NCI-H1930 (cell line): ENCODE measurements at regions not wholly inside any gene's neighbourhood (a gene's known extent, or its start where the extent isn't known, plus 50 kb on each side); places are given as distances from the start of the nearest gene placed in this dataset.

Experiments
- DNase-seq, 2 experiments: peaks; one replicate each; lab custom pipeline; 2025; lab: John Stamatoyannopoulos, UW

DNA sequence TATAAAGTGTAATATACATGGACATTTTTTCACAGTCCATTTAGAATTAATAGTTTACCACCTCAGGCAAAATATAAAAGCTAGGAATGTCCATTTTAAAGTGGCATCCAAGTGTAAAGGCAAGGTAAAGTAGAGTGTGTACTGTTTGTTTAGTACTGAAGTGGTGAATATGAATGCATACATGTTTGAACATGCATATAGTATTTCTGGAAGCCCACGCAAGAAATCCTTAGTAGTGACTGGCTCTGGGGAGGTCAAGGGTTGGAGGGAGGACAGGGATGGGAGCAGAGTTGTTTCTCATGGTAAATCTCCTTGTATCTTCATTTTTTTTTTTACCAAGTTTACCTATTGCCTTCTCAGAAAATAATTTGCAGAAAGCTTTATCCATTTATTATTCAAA is 129.2 kb downstream of the UNC5CL start:
- DNase-seq = no peak

DNA sequence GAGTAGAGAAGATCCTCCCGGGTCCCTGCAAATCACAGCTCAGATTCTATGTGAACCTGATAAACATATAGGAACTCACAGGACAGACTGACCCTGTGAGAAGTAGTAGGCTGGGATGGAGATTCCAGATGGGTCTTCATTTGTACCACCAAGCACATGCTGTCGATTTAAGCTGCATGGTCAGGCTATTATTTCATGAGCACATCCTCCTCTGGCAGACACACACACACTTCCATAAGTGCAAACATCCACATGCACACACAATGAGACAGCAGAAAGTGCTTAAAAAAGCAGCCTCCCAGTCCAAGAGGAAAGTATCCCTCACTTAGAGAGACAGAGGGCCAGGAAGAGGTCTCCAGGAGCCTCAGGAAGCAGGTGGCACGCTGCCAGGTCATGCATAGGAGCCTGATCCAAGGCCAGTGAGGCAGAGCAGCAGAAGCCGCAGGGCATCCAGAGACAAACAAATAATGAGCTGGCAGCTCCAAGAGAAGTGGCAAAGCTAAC is 131.8 kb downstream of the UNC5CL start:
- no peak for DNase-seq

DNA sequence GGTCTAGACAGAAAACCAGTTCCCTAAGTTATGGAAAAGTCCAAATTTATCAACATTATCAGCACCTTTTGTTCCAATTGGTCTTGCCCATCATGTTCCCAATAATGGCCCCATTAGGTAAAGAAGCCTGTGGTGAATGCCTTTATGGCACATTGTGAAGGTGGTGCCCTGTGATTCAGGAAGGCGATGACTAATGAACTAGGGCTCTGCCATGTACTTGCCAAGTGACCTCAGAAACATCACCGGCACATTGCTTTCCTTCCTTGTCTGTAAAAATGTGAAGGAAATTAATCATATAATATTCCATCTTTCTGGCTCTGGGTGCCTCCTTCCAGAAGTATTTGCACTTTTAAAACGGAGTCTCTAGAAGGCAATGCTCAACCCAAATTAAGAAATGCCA is 132.3 kb downstream of the UNC5CL start:
- no peak for DNase-seq

DNA sequence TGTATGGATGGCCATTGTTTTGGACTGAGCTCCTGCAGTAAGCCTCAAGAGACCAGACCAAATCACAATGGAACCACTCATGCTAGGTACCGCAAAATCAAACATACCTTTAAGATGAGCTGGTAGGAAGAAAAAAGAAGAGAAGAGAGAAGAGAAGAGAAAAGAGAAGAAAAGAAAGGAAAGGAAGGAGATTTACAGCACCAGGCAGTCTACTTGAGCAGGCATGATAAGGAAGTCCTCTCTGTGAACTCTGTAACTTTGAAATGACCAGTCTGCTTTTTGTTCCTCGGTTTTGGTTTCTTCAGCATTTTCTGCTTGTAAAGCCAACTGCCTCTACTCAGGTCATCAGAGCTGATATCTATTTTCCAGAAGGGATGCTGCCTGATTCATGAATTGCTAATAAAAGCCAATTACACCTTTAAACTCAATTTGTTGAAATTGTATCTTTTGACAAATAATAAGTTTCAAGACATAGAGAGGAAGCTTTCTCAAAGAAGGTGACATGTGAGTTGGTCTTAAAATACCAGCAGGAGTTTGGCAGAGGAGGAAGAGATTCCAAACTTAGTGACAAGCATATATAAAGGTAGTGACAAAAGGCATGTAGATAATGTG is 134.3 kb downstream of the UNC5CL start:
- no peak for DNase-seq

GRCh38 chr6:40903456-40903855 is 135.6 kb downstream of the UNC5CL start:
- DNase-seq = no peak

DNA sequence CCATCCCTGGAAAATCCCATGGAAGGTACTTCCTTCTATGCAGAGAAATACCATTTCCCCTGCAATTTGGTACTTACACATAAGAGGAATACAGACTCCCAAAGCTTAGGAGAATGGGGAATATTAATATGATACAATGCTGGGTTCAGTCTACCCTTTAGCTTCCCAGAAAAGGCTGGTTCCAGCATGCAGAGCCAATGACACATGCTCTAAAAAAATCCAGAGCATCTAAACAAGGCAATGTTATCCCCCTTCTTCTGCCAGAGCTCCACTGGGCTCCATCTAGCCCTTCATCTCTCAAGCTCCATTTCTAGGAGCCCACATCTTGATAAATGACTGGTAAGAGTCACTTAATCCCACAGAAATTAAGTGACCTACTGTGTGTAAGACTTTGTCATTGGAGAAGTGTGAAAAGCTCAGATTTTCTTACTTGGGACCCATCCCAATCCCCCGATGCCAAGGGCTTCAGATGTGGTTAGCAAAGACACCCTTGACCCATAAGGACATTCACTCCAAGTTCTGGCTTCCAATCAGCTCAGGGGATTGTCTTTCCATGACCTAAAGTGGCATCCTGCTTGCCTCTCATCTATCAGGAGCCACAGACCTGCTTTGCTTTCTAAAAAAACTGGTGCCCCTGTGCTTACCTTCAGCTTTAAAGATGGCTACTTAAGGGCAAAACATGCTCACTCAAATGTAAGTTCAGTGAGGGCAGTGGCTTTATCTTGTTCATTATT is 137.5 kb downstream of the UNC5CL start:
- no peak for DNase-seq

DNA sequence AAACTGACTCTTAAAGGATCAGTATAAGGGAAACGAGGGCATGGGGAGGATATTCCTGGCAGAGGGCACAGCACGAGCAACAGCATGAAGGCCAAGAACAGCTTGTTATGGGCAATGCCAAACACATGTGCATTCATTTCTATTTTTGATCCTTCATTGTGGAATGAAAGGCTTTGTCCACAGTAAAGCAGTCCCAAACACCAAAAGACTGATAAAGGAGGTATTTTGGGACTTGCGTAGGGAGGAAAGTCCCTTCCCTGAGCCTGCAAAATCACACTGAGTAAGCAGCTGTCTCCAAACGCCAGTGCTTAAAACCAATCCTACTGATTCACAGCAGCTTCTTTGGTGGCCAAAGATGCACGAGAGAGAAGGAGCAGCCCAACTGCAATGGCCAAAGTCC is 138.2 kb downstream of the UNC5CL start:
- no peak for DNase-seq

- DNase-seq = no peak
Measured at GRCh38 chr6:40899684-40900155, 139.3 kb downstream of the UNC5CL start.

- no peak for DNase-seq
Measured at GRCh38 chr6:40898073-40898472, 140.9 kb downstream of the UNC5CL start.

- DNase-seq = no peak
Measured at GRCh38 chr6:40897390-40898003, 141.5 kb downstream of the UNC5CL start.

- no peak for DNase-seq
Measured at GRCh38 chr6:40896696-40897095, 142.3 kb downstream of the UNC5CL start.

DNA sequence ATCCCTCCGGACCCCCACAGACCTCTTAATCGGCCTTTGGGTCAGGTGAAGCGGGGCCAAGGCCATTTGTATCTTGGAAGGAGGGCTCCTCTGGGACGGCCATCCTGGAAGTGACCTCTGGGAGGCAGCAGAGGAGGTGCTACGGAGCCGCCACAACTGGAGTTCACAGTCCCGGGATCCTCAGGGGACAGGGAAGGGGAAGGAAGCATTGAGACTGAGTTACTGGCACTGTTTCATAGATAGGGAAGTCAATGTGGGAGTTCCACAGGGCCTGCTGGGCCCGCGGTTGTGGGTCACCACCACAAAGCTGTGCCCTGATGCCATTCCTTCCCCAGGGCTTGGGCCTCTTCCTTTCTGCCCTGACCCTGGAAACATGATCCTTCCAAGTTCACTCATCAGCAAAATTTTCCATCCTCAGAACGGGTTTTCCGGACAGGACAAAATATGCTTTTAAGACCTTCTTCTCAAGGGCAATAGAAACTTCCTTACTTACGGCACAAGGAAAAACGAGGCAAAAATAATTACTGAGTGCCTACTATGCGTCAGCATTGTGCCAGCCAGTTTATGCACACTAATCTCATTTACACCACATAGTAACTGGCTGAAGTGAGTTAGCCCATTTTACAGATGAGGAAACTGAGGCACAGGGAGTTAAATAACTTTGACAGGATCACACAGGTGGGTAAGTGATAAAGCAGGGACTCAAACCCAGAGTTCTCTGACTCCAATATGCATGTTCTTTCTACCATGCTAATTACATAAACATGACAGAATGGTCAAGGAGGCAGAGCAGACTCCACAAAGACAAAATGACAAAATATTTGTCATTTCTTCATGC is 143.8 kb downstream of the UNC5CL start:
- no peak for DNase-seq

- DNase-seq = no peak
Measured at GRCh38 chr6:40893021-40893420, 146.0 kb downstream of the UNC5CL start.

- no peak for DNase-seq
Measured at GRCh38 chr6:40892223-40892622, 146.8 kb downstream of the UNC5CL start.

DNA sequence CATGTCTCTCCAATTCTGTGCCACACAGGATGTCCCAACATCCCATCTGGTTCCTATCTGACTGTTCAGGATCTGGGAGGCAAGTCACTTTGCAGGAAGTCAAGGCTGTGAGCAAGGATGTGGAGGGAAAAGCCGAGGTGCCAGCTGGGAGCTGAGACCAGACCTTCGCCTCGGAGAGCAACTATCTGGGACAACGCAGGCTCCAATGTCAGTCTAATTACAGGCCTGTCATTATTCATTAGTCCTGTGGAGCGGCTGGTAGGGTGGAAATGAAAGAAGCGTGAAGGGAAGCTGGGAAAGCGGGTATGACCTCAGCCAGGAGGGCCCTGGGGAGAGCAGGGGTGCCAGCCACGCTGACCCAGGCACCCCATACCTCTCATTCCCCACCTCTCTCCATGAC is 147.3 kb downstream of the UNC5CL start:
- no peak for DNase-seq

GRCh38 chr6:40891131-40891530 is 147.9 kb downstream of the UNC5CL start:
- no peak for DNase-seq

- DNase-seq = no peak
Measured at GRCh38 chr6:40889137-40889832, 149.7 kb downstream of the UNC5CL start.

- no peak for DNase-seq
Measured at GRCh38 chr6:40888456-40888990, 150.5 kb downstream of the UNC5CL start.

DNA sequence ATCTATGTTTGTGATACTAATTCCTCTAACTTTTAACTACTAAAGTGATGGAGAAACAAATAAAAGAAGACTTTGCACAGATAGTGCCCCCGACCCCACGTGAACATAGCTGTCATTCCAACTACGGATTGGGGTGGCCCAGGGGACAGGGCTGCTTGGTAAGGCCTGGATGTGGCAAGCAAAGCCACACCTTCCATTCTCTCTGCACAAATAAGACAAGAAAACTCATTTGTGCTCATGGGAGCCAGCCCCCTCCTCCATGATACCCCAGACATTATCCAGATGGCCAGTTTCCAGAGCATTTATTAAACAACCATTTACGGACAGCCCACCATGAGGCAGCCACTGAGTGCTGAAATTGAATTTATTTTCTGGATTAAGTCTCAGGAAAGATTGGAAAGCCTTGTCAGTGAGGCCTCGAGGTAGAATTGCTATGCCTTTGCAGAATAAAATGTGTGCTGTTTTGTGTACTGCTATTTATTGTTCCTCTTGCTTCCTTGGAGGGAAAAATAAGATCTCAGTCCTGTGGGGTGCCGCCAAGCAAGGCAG is 151.2 kb downstream of the UNC5CL start:
- DNase-seq = no peak

GRCh38 chr6:40887079-40887791 is 151.8 kb downstream of the UNC5CL start:
- DNase-seq = no peak
